Ishikawa (cell line): ENCODE measurements at regions not wholly inside any gene's neighbourhood (a gene's known extent, or its start where the extent isn't known, plus 50 kb on each side); places are given as distances from the start of the nearest gene placed in this dataset.

Experiments used
- MAX ChIP-seq: IDR thresholded peaks from 2 replicates; pipeline ENCODE4 v1.6.1; 2012
- TF ChIP-seq, protein P1 (sequence below): IDR thresholded peaks from 2 replicates; pipeline ENCODE4 v1.6.1; 2012; ENCODE audit warnings: low read depth, mild to moderate bottlenecking

- TF ChIP-seq, protein P1, sequence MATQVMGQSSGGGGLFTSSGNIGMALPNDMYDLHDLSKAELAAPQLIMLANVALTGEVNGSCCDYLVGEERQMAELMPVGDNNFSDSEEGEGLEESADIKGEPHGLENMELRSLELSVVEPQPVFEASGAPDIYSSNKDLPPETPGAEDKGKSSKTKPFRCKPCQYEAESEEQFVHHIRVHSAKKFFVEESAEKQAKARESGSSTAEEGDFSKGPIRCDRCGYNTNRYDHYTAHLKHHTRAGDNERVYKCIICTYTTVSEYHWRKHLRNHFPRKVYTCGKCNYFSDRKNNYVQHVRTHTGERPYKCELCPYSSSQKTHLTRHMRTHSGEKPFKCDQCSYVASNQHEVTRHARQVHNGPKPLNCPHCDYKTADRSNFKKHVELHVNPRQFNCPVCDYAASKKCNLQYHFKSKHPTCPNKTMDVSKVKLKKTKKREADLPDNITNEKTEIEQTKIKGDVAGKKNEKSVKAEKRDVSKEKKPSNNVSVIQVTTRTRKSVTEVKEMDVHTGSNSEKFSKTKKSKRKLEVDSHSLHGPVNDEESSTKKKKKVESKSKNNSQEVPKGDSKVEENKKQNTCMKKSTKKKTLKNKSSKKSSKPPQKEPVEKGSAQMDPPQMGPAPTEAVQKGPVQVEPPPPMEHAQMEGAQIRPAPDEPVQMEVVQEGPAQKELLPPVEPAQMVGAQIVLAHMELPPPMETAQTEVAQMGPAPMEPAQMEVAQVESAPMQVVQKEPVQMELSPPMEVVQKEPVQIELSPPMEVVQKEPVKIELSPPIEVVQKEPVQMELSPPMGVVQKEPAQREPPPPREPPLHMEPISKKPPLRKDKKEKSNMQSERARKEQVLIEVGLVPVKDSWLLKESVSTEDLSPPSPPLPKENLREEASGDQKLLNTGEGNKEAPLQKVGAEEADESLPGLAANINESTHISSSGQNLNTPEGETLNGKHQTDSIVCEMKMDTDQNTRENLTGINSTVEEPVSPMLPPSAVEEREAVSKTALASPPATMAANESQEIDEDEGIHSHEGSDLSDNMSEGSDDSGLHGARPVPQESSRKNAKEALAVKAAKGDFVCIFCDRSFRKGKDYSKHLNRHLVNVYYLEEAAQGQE = no peak
- TF ChIP-seq MAX = no peak
Measured at GRCh38 chr4:1572964-1573720, 111.0 kb downstream of the FAM53A start.
